Left lung (tissue), 4 donors: ENCODE measurements at regions not wholly inside any gene's neighbourhood (a gene's known extent, or its start where the extent isn't known, plus 50 kb on each side); places are given as distances from the start of the nearest gene placed in this dataset.
"Not testable (repeated sequence)": the region's sequence is repeated elsewhere in the genome, so short reads cannot be mapped to it uniquely, and the experiment has no call there.

Experiments used
- ATAC-seq: fragments of 200-7000 bp; cut with Tn5 transposase; one replicate; pipeline ENCODE4 v1.9.1; 2020; ENCODE audit warnings: moderate library complexity
- DNase-seq, 4 donors: peaks; one replicate each; pipeline ENCODE4 v3.0.0-alpha.2; 2013 to 2020
- H3K27ac ChIP-seq, 2 donors: fragments of 200-600 bp; sonication (generic) in 1 of 2; one replicate each; pipeline versions ENCODE4 v1.5.0 to v1.8.0; 2020 to 2021
- H3K27me3 ChIP-seq, 2 donors: fragments of 200-600 bp; sonication (generic) in 1 of 2; one replicate each; pipeline versions ENCODE4 v1.5.0 to v1.8.0; 2020 to 2021
- H3K36me3 ChIP-seq, 2 donors: fragments of 200-600 bp; sonication (generic) in 1 of 2; one replicate each; pipeline versions ENCODE4 v1.5.0 to v1.8.0; 2020 to 2021
- H3K4me1 ChIP-seq, 2 donors: fragments of 200-600 bp; one replicate each; pipeline ENCODE4 v1.8.0; 2021
- H3K4me3 ChIP-seq, 2 donors: fragments of 200-600 bp; sonication (generic) in 1 of 2; one replicate each; pipeline versions ENCODE4 v1.5.0 to v1.8.0; 2020 to 2021; ENCODE audit warnings: mild to moderate bottlenecking in 1 of 2
- H3K9me3 ChIP-seq, 2 donors: fragments of 200-600 bp; sonication (generic) in 1 of 2; one replicate each; pipeline versions ENCODE4 v1.5.0 to v1.8.0; 2020 to 2021
- CTCF ChIP-seq, 2 donors: fragments of 200-600 bp; sonication (generic) in 1 of 2; IDR thresholded peaks; one replicate each; pipeline versions ENCODE4 v1.5.0 to v1.8.0; 2021; ENCODE audit warnings: antibody characterized with exemption in 2 of 2
- intact Hi-C, 2 donors: fragments of 100-400 bp; cut with DNase I; formaldehyde crosslinking; loops; one replicate each; pipeline versions ENCODE4 v1.11.2 to v1.14.2; 2022
- donor health status: DM: no; HTN: yes; CAD: no.
- donor health status: DM: no; HTN: no; CAD: no.

GRCh38 chr3:184457329-184457728, 77.5 kb downstream of the CHRD start:
- no peak overlapping the region for H3K4me3 ChIP-seq
- DNase-seq (no peak), ATAC-seq (no peak)
- no peaks in the 10 kb centered on the region for H3K9me3 ChIP-seq
- no peaks in the 10 kb centered on the region for H3K27me3 ChIP-seq
- no peaks in the 10 kb centered on the region for H3K36me3 ChIP-seq
- H3K4me1 ChIP-seq, result no peaks in the 10 kb centered on the region
- TF ChIP-seq CTCF (IDR thresholded peaks at IDR 0.05), result no peak
- H3K27ac ChIP-seq, result no peak overlapping the region
- intact Hi-C loops, result no loop called here

DNA sequence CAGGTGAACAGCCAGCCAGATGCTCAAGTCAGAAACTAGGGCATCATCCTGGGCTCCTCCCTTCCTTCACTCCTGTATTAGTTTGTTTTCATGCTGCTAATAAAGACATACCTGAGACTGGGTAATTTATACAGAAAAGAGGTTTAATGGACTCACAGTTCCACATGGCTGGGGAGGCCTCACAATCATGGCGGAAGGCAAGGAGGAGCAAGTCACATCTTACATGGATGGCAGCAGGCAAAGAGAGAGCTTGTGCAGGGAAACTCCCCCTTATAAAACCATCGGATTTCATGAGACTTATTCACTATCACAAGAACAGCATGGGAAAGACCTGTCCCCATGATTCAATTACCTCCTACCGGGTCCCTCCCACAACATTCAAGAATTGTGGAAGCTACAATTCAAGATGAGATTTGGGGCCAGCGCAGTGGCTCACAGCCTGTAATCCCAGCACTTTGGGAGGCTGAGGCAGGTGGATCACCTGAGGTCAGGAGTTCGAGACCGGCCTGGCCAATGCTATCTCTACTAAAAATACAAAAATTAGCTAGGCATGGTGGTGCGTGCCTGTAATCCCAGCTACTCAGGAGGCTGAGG, 78.0 kb downstream of the CHRD start:
- H3K27me3 ChIP-seq, intact Hi-C loops, H3K4me1 ChIP-seq, H3K36me3 ChIP-seq, H3K9me3 ChIP-seq, H3K27ac ChIP-seq, ATAC-seq, DNase-seq, H3K4me3 ChIP-seq: not testable (repeated sequence)

DNA sequence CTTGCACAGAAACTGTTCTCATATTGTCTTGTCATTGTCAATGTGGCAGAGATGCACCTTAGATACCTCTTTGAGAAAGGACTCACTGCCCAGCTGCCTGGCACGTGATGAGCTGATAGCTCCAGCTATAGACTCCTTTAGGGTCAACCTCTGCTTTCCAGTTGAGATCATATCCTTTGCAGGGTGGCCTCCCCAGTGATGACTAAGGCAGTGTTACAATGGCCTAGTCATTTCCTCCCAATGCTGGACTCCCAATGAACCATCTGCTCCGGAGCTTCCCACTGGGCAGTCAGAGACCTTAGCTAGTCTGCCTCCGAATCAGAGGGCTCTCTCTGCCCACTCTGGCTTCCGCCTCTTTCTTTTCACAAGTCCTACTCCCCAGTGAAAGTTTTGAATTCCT, 79.5 kb downstream of the CHRD start:
- Histone ChIP-seq H3K4me1 (no peaks in the 10 kb centered on the region), H3K36me3 (no peaks in the 10 kb centered on the region), H3K9me3 (no peaks in the 10 kb centered on the region), H3K27ac (no peak overlapping the region), H3K4me3 (no peak overlapping the region), H3K27me3 (no peaks in the 10 kb centered on the region)
- TF ChIP-seq CTCF (IDR thresholded peaks at IDR 0.05), result no peak
- peak; percentile 41 for ATAC-seq
- no peak for DNase-seq
- intact Hi-C loops, result no loop called here

- H3K36me3 ChIP-seq, result no peaks in the 10 kb centered on the region
- H3K4me3 ChIP-seq, result no peak overlapping the region
- TF ChIP-seq CTCF (IDR thresholded peaks at IDR 0.05), result no peak
- ATAC-seq (no peak), DNase-seq (no peak)
- H3K27me3 ChIP-seq, result no peaks in the 10 kb centered on the region
- no peaks in the 10 kb centered on the region for H3K4me1 ChIP-seq
- intact Hi-C loops, result no loop called here
- H3K27ac ChIP-seq, result no peak overlapping the region
- H3K9me3 ChIP-seq, result no peaks in the 10 kb centered on the region
Measured at GRCh38 chr3:184460276-184460675, 80.4 kb downstream of the CHRD start.

- no peaks in the 10 kb centered on the region for H3K27me3 ChIP-seq
- DNase-seq, result no peak
- no peaks in the 10 kb centered on the region for H3K36me3 ChIP-seq
- H3K27ac ChIP-seq, result no peak overlapping the region
- ATAC-seq, result no peak
- no peak for TF ChIP-seq CTCF (IDR thresholded peaks at IDR 0.05)
- H3K4me3 ChIP-seq, result no peak overlapping the region
- no peaks in the 10 kb centered on the region for H3K9me3 ChIP-seq
- H3K4me1 ChIP-seq, result no peaks in the 10 kb centered on the region
- intact Hi-C loops, result no loop called here
Measured at GRCh38 chr3:184461219-184461618, 81.4 kb downstream of the CHRD start.

- DNase-seq (no peak), ATAC-seq (no peak)
- Histone ChIP-seq H3K27me3 (peaks cover 0 to 4% of the 10 kb centered on the region in 2 donors), H3K9me3 (no peaks in the 10 kb centered on the region), H3K4me3 (no peak overlapping the region), H3K27ac (no peak overlapping the region), H3K36me3 (no peaks in the 10 kb centered on the region), H3K4me1 (peaks cover 0 to 7% of the 10 kb centered on the region in 2 donors)
- no peak for TF ChIP-seq CTCF (IDR thresholded peaks at IDR 0.05)
- intact Hi-C loops, result no loop called here
Measured at GRCh38 chr3:184465883-184466412, 86.1 kb downstream of the CHRD start.
